ENCODE measurements at regions not wholly inside any gene's neighbourhood (a gene's known extent, or its start where the extent isn't known, plus 50 kb on each side); places are given as distances from the start of the nearest gene placed in this dataset.
"Not testable (repeated sequence)": the region's sequence is repeated elsewhere in the genome, so short reads cannot be mapped to it uniquely, and the experiment has no call there.

GRCh38 chr12:58009405-58010195 is 68.2 kb downstream of the ATP23 start:
- no peak for DNase-seq (ENCODE audit: low read depth)

- DNase-seq (ENCODE audit: low read depth), result no peak
Observed at GRCh38 chr12:58011676-58012075, 70.3 kb downstream of the ATP23 start.

GRCh38 chr12:58022379-58023020 is 81.1 kb downstream of the ATP23 start:
- not testable (repeated sequence) for DNase-seq (ENCODE audit: low read depth)

GRCh38 chr12:58025431-58025830 is 84.1 kb downstream of the ATP23 start:
- DNase-seq (ENCODE audit: low read depth), result no peak

- peak; percentile 65 for DNase-seq (ENCODE audit: low read depth)
Observed at GRCh38 chr12:58026426-58026825, 85.1 kb downstream of the ATP23 start.

- DNase-seq (ENCODE audit: low read depth), result peak; percentile 74
Observed at GRCh38 chr12:58026897-58027891, 85.8 kb downstream of the ATP23 start.

GRCh38 chr12:58028294-58028693 is 86.9 kb downstream of the ATP23 start:
- peak; percentile 62 for DNase-seq (ENCODE audit: low read depth)

- DNase-seq (ENCODE audit: low read depth), result no peak
Observed at GRCh38 chr12:58029260-58029659, 87.9 kb downstream of the ATP23 start.

GRCh38 chr12:58030566-58031279 is 89.4 kb downstream of the ATP23 start:
- DNase-seq (ENCODE audit: low read depth), result peak; percentile 97

GRCh38 chr12:58032156-58032555 is 90.8 kb downstream of the ATP23 start:
- no peak for DNase-seq (ENCODE audit: low read depth)

GRCh38 chr12:58033831-58034230 is 92.5 kb downstream of the ATP23 start:
- peak; percentile 26 for DNase-seq (ENCODE audit: low read depth)

GRCh38 chr12:58034311-58034710 is 92.9 kb downstream of the ATP23 start:
- peak; percentile 88 for DNase-seq (ENCODE audit: low read depth)

GRCh38 chr12:58034712-58035111 is 93.3 kb downstream of the ATP23 start:
- no peak for DNase-seq (ENCODE audit: low read depth)

- no peak for DNase-seq (ENCODE audit: low read depth)
Observed at GRCh38 chr12:58041441-58041840, 100.1 kb downstream of the ATP23 start.

GRCh38 chr12:58044966-58045365 is 103.6 kb downstream of the ATP23 start:
- DNase-seq (ENCODE audit: low read depth), result no peak

GRCh38 chr12:58046271-58046670 is 104.9 kb downstream of the ATP23 start:
- peak; percentile 65 for DNase-seq (ENCODE audit: low read depth)

- no peak for DNase-seq (ENCODE audit: low read depth)
Observed at GRCh38 chr12:58051378-58051777, 110.0 kb downstream of the ATP23 start.

- DNase-seq (ENCODE audit: low read depth), result no peak
Observed at GRCh38 chr12:58064666-58065065, 123.3 kb downstream of the ATP23 start.

GRCh38 chr12:58066296-58066695 is 124.9 kb downstream of the ATP23 start:
- peak; percentile 67 for DNase-seq (ENCODE audit: low read depth)

- peak; percentile 99 for DNase-seq (ENCODE audit: low read depth)
Observed at GRCh38 chr12:58067610-58068387, 126.4 kb downstream of the ATP23 start.

GRCh38 chr12:58068706-58069105 is 127.3 kb downstream of the ATP23 start:
- DNase-seq (ENCODE audit: low read depth), result no peak
